T follicular helper cell (primary cell): ENCODE measurements at regions not wholly inside any gene's neighbourhood (a gene's known extent, or its start where the extent isn't known, plus 50 kb on each side); places are given as distances from the start of the nearest gene placed in this dataset.
"Not testable (repeated sequence)": the region's sequence is repeated elsewhere in the genome, so short reads cannot be mapped to it uniquely, and the experiment has no call there.

ENCODE experiments used
- DNase-seq: peaks from one replicate; pipeline ENCODE4 v3.0.0-alpha.2; 2020; ENCODE audit warnings: low read depth

GRCh38 chr3:11712646-11713045, 68.9 kb upstream of the VGLL4 start:
- no peak for DNase-seq

DNA sequence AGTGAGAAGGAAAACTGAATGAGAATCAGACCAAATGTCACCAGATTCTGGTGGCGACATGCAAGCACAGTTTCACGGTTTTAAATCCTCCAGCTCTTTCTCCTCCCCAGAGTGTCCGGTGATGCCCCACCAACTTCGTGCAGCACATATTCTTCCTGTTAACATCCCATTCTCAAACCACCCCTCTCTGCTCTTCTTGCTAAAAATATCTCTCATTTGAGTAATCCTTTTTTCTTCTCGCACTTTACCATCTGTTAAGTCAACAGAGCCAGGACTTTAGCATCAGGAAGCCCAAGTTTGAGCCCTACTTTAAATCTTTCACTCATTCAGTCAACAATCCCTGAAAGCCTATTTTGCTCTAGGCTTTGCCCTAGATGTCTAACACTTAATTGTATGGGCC, 68.2 kb upstream of the VGLL4 start:
- no peak for DNase-seq

GRCh38 chr3:11709782-11710181, 66.1 kb upstream of the VGLL4 start:
- DNase-seq: no peak

- not testable (repeated sequence) for DNase-seq
Measured at GRCh38 chr3:11707084-11707483, 63.4 kb upstream of the VGLL4 start.

DNA sequence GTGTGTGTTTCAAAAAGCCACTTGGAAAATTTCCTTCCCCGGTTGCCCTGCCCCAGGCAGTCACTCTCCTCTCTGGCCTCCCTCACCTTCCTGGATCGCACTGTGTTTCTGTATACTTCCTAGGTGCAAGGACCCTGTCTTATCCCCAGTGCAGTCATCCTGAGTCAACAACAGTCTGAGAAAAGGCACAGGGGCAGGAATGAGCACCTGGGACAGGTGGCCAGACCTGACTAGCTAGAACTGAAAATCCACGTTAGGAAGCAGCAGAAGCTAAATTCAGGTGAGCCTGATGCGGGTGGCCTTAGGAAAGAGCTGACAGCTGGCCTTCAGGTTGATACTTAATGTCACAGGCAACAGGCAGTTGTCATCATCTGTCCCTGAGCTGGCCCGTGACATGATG, 62.9 kb upstream of the VGLL4 start:
- DNase-seq: no peak

DNA sequence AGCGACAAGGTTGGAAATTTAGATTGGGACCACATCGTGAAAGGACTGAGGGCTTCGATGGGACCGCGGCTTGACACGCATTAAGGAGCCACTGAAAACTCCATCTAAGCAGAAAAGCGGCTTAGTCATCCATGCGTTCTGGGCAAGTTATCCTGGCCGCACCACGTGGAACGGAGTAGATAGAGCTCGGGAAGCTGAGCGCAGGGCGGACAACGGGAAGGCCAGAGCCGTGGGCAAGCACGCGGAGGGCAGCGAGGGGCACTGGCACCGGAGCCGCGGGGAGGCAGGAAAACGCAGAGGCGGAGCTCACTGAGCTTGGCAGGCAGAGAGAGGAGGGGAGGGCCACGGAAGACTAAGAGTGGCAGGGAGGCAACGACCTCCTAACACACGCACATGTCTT, 61.3 kb upstream of the VGLL4 start:
- DNase-seq: no peak

- no peak for DNase-seq
Measured at GRCh38 chr3:11703146-11703545, 59.4 kb upstream of the VGLL4 start.

GRCh38 chr3:11699083-11699427, 55.3 kb upstream of the VGLL4 start:
- no peak for DNase-seq

- DNase-seq: no peak
Measured at GRCh38 chr3:11698326-11699082, 54.8 kb upstream of the VGLL4 start.

- DNase-seq: no peak
Measured at GRCh38 chr3:11697701-11698100, 54.0 kb upstream of the VGLL4 start.

DNA sequence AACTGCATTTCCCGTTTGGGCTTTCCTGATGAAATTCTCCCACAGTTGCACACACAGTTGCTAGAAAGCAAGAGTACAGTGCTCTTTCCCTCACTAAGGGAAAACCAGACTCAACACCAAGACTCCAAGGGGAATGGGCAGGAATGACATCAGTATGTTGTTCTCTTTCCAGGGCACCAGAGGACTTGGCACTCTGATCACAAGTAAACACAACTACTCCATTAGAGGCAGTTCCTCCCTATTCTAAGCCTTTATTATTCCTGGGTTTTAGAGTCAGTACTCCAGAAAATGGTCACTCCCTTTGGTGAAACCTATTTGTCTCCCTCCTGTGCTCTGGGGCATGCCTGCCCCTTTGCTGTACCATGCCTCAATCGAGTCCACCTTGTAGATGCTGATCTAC, 52.3 kb upstream of the VGLL4 start:
- DNase-seq: no peak
